ENCODE measurements at regions not wholly inside any gene's neighbourhood (a gene's known extent, or its start where the extent isn't known, plus 50 kb on each side); places are given as distances from the start of the nearest gene placed in this dataset.

DNA sequence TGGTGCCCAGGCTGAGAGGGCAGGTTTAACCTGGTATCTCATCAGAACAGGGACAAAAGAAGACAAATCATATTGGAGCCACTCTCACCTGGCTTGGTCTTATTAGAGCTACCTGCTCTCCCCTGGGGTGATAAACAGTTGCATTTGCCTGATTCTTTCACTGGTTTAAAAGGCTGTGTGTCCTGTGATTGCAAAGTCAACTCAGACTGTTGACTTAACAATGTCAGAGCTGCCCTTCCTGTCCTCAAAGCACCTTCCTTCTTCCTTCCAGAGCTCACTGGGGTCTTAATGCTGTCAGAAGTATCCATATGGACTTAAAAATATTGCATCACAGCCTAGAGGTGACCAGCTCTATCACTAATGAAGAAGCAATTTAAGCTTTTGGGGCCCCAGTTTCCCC, 50.5 kb upstream of the MINAR1 start:
- TF ChIP-seq, protein P1, sequence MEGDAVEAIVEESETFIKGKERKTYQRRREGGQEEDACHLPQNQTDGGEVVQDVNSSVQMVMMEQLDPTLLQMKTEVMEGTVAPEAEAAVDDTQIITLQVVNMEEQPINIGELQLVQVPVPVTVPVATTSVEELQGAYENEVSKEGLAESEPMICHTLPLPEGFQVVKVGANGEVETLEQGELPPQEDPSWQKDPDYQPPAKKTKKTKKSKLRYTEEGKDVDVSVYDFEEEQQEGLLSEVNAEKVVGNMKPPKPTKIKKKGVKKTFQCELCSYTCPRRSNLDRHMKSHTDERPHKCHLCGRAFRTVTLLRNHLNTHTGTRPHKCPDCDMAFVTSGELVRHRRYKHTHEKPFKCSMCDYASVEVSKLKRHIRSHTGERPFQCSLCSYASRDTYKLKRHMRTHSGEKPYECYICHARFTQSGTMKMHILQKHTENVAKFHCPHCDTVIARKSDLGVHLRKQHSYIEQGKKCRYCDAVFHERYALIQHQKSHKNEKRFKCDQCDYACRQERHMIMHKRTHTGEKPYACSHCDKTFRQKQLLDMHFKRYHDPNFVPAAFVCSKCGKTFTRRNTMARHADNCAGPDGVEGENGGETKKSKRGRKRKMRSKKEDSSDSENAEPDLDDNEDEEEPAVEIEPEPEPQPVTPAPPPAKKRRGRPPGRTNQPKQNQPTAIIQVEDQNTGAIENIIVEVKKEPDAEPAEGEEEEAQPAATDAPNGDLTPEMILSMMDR (IDR thresholded peaks at IDR 0.05 in 4 of 5, conservative IDR thresholded peaks at IDR 0.05 in 1 of 5), result no peak
- no peak for TF ChIP-seq POLR2A (IDR thresholded peaks at IDR 0.05)

All from gastrocnemius medialis (tissue), 4 donors.